ENCODE measurements at regions not wholly inside any gene's neighbourhood (a gene's known extent, or its start where the extent isn't known, plus 50 kb on each side); places are given as distances from the start of the nearest gene placed in this dataset.

DNA sequence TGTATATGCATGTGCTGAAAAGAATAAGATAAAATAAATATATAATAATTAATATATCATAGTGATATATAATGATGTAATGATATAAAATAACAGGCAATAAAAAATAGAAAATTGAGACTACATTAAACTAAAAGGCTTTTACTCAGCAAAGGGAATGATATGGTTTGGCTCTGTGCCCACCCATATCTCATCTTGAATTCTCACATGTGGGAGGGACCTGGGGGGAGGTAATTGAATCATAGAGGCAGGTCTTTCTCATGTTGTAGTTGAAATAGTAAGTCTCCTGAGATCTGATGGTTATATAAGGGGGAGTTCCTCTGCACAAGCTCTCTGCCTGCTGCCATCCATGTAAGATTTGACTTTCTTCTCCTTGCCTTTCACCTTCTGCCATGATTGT, 1550.9 kb upstream of the CDH6 start:
- Histone ChIP-seq H3K9me3 (replicated peaks; ENCODE audit: control insufficient read depth, insufficient read depth, low read length) (peaks cover 2% of the 10 kb centered on the region), H3K27me3 (ENCODE audit: control insufficient read depth in 2 of 2, insufficient read depth in 2 of 2, low read length in 2 of 2) (no peaks in the 10 kb centered on the region), H3K9me1 (replicated peaks; ENCODE audit: control insufficient read depth, extremely low read depth, insufficient read depth, low read length) (no peaks in the 10 kb centered on the region), H3K9ac (replicated peaks; ENCODE audit: extremely low read depth, insufficient read depth, low read length) (no peak overlapping the region), H3K27ac (ENCODE audit: insufficient read depth, low read depth, low read length) (no peak overlapping the region), H4K20me1 (replicated peaks; ENCODE audit: control insufficient read depth, extremely low read depth, insufficient read depth, low read length) (no peaks in the 10 kb centered on the region), H3K36me3 (ENCODE audit: control insufficient read depth in 2 of 2, extremely low read depth in 1 of 2, insufficient read depth in 2 of 2, low read length in 2 of 2) (no peaks in the 10 kb centered on the region), H3K4me2 (ENCODE audit: insufficient read depth, low read length) (no peak overlapping the region), H3K4me1 (ENCODE audit: control insufficient read depth, extremely low read depth, insufficient read depth, low read length) (no peaks in the 10 kb centered on the region), H3K4me3 (replicated peaks in 1 of 3; ENCODE audit: insufficient read depth in 1 of 3, low read depth in 1 of 3, low read length in 3 of 3) (no peak overlapping the region), H3K79me2 (ENCODE audit: control insufficient read depth, insufficient read depth, low read length) (no peaks in the 10 kb centered on the region), H2AFZ (ENCODE audit: low read depth, low read length) (no peak overlapping the region)
- no peak for DNase-seq (ENCODE audit: low read depth, low spot score)
- no TSS peak for BruUV-seq (replicated peaks)
- FAIRE-seq = no peak
- ChIA-PET CTCF (no interaction called here), POLR2A (no interaction called here)
- intact Hi-C loops (cut with micrococcal nuclease) = no loop called here
- no peak for TF ChIP-seq EZH2 (IDR thresholded peaks at IDR 0.05; ENCODE audit: borderline replicate concordance, low read depth, low read length, severe bottlenecking)
- no peak for TF ChIP-seq POLR2A (IDR thresholded peaks at IDR 0.05; ENCODE audit: low read depth, low read length)
- no peak for TF ChIP-seq FOS (IDR thresholded peaks at IDR 0.05; ENCODE audit: borderline replicate concordance, insufficient read depth, low read length)
- dilution Hi-C loops (cut with MboI; ENCODE audit: extremely low pct_ligation_motif_present, low sequenced_read_pairs) = no loop called here

DNA sequence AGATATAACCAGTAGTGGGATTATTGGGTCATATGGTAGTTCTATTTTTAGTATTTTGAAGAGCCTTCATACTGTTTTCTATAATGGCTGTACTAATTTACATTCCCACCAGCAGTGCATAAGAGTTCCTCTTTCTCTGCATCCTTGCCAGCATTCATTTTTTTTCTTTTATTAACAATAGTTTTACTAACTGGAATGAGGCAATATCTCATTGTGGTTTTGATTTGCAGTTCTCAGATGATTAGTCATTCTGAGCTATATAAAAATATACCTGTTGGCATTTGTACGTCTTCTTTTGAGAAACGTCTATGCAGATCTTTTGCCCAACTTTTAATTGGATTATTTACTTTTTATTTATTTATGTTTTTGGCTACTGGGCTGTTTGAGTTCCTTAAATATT, 1579.3 kb upstream of the CDH6 start:
- Histone ChIP-seq H3K36me3 (ENCODE audit: control insufficient read depth in 2 of 2, extremely low read depth in 1 of 2, insufficient read depth in 2 of 2, low read length in 2 of 2) (no peaks in the 10 kb centered on the region), H2AFZ (ENCODE audit: low read depth, low read length) (no peak overlapping the region), H3K79me2 (ENCODE audit: control insufficient read depth, insufficient read depth, low read length) (no peaks in the 10 kb centered on the region), H3K9me3 (replicated peaks; ENCODE audit: control insufficient read depth, insufficient read depth, low read length) (peaks cover 1% of the 10 kb centered on the region), H3K27ac (ENCODE audit: insufficient read depth, low read depth, low read length) (no peak overlapping the region), H3K27me3 (ENCODE audit: control insufficient read depth in 2 of 2, insufficient read depth in 2 of 2, low read length in 2 of 2) (no peaks in the 10 kb centered on the region), H3K4me2 (ENCODE audit: insufficient read depth, low read length) (no peak overlapping the region), H3K4me1 (ENCODE audit: control insufficient read depth, extremely low read depth, insufficient read depth, low read length) (no peaks in the 10 kb centered on the region), H3K4me3 (replicated peaks in 1 of 3; ENCODE audit: insufficient read depth in 1 of 3, low read depth in 1 of 3, low read length in 3 of 3) (no peak overlapping the region), H4K20me1 (replicated peaks; ENCODE audit: control insufficient read depth, extremely low read depth, insufficient read depth, low read length) (no peaks in the 10 kb centered on the region), H3K9me1 (replicated peaks; ENCODE audit: control insufficient read depth, extremely low read depth, insufficient read depth, low read length) (no peaks in the 10 kb centered on the region), H3K9ac (replicated peaks; ENCODE audit: extremely low read depth, insufficient read depth, low read length) (no peak overlapping the region)
- ChIA-PET POLR2A (no interaction called here), CTCF (no interaction called here)
- no TSS peak for BruUV-seq (replicated peaks)
- no peak for DNase-seq (ENCODE audit: low read depth, low spot score)
- intact Hi-C loops (cut with micrococcal nuclease) (no loop called here), dilution Hi-C loops (cut with MboI; ENCODE audit: extremely low pct_ligation_motif_present, low sequenced_read_pairs) (no loop called here)
- TF ChIP-seq EZH2 (IDR thresholded peaks at IDR 0.05; ENCODE audit: borderline replicate concordance, low read depth, low read length, severe bottlenecking) (no peak), JUN (IDR thresholded peaks at IDR 0.05; ENCODE audit: borderline replicate concordance, insufficient read depth, insufficient read length, low read depth) (no peak), GATA2 (IDR thresholded peaks at IDR 0.05; ENCODE audit: insufficient read depth, insufficient read length, low read depth, low read length) (no peak), MYC (IDR thresholded peaks at IDR 0.05; ENCODE audit: low read depth, low read length) (no peak)
- no peak for FAIRE-seq

Measured in endothelial cell of umbilical vein (primary cell).